ENCODE measurements at regions not wholly inside any gene's neighbourhood (a gene's known extent, or its start where the extent isn't known, plus 50 kb on each side); places are given as distances from the start of the nearest gene placed in this dataset.
"Not testable (repeated sequence)": the region's sequence is repeated elsewhere in the genome, so short reads cannot be mapped to it uniquely, and the experiment has no call there.

GRCh38 chr1:188986745-188987417, 1490.8 kb downstream of the BRINP3 start:
- no peak for DNase-seq (ENCODE audit: low read depth in 2 of 2)

- DNase-seq (ENCODE audit: low read depth in 2 of 2): no peak
Observed at GRCh38 chr1:188988589-188988988, 1489.1 kb downstream of the BRINP3 start.

- no peak for DNase-seq (ENCODE audit: low read depth in 2 of 2)
Observed at GRCh38 chr1:188991221-188991930, 1486.3 kb downstream of the BRINP3 start.

GRCh38 chr1:189007824-189008223, 1469.8 kb downstream of the BRINP3 start:
- no peak for DNase-seq (ENCODE audit: low read depth in 2 of 2)

GRCh38 chr1:189021577-189021976, 1456.1 kb downstream of the BRINP3 start:
- no peak for DNase-seq (ENCODE audit: low read depth in 2 of 2)

- DNase-seq (ENCODE audit: low read depth in 2 of 2): no peak
Observed at GRCh38 chr1:189022015-189022414, 1455.6 kb downstream of the BRINP3 start.

- DNase-seq (ENCODE audit: low read depth in 2 of 2): no peak
Observed at GRCh38 chr1:189027512-189027911, 1450.2 kb downstream of the BRINP3 start.

- DNase-seq (ENCODE audit: low read depth in 2 of 2): no peak
Observed at GRCh38 chr1:189033169-189033568, 1444.5 kb downstream of the BRINP3 start.

- no peak for DNase-seq (ENCODE audit: low read depth in 2 of 2)
Observed at GRCh38 chr1:189036628-189037027, 1441.0 kb downstream of the BRINP3 start.

GRCh38 chr1:189046127-189046526, 1431.5 kb downstream of the BRINP3 start:
- no peak for DNase-seq (ENCODE audit: low read depth in 2 of 2)

- no peak for DNase-seq (ENCODE audit: low read depth in 2 of 2)
Observed at GRCh38 chr1:189084811-189085210, 1392.9 kb downstream of the BRINP3 start.

- DNase-seq (ENCODE audit: low read depth in 2 of 2): no peak
Observed at GRCh38 chr1:189103956-189104355, 1373.7 kb downstream of the BRINP3 start.

GRCh38 chr1:189117072-189117770, 1360.4 kb downstream of the BRINP3 start:
- DNase-seq (ENCODE audit: low read depth in 2 of 2): no peak

GRCh38 chr1:189121941-189122340, 1355.7 kb downstream of the BRINP3 start:
- no peak for DNase-seq (ENCODE audit: low read depth in 2 of 2)

- DNase-seq (ENCODE audit: low read depth in 2 of 2): no peak
Observed at GRCh38 chr1:189125694-189126093, 1352.0 kb downstream of the BRINP3 start.

GRCh38 chr1:189131576-189131975, 1346.1 kb downstream of the BRINP3 start:
- DNase-seq (ENCODE audit: low read depth in 2 of 2): no peak

- DNase-seq (ENCODE audit: low read depth in 2 of 2): not testable (repeated sequence)
Observed at GRCh38 chr1:189139748-189140147, 1337.9 kb downstream of the BRINP3 start.

GRCh38 chr1:189141056-189141455, 1336.6 kb downstream of the BRINP3 start:
- DNase-seq (ENCODE audit: low read depth in 2 of 2): no peak

- DNase-seq (ENCODE audit: low read depth in 2 of 2): no peak
Observed at GRCh38 chr1:189149547-189150375, 1327.9 kb downstream of the BRINP3 start.

GRCh38 chr1:189150624-189151023, 1327.0 kb downstream of the BRINP3 start:
- DNase-seq (ENCODE audit: low read depth in 2 of 2): no peak

GRCh38 chr1:189151361-189151760, 1326.3 kb downstream of the BRINP3 start:
- no peak for DNase-seq (ENCODE audit: low read depth in 2 of 2)

- no peak for DNase-seq (ENCODE audit: low read depth in 2 of 2)
Observed at GRCh38 chr1:189152685-189153084, 1325.0 kb downstream of the BRINP3 start.

Data from stimulated activated CD8-positive, alpha-beta memory T cell treated with anti-CD3 and anti-CD28 coated beads, Interleukin-2, amount 100 ng/mL, for 48 hours (primary cell).